GM12891 (cell line): ENCODE measurements at regions not wholly inside any gene's neighbourhood (a gene's known extent, or its start where the extent isn't known, plus 50 kb on each side); places are given as distances from the start of the nearest gene placed in this dataset.
"Not testable (repeated sequence)": the region's sequence is repeated elsewhere in the genome, so short reads cannot be mapped to it uniquely, and the experiment has no call there.

Source experiments
- DNase-seq: peaks from one replicate; pipeline ENCODE4 v3.0.0; 2011; ENCODE audit warnings: low spot score; ENCODE audit not compliant: insufficient read length
- FAIRE-seq: peaks from 2 replicates; lab custom pipeline; 2011; peaks lifted over from hg19 to GRCh38; lab: Jason Lieb, UNC
- PAX5 ChIP-seq: IDR thresholded peaks from 2 replicates; pipeline ENCODE4 v1.6.1; 2011; ENCODE audit warnings: low read length, moderate library complexity, mild to moderate bottlenecking; ENCODE audit not compliant: insufficient read depth, severe bottlenecking
- POLR2A ChIP-seq: IDR thresholded peaks from 2 replicates; pipeline ENCODE4 v1.6.1; 2011; ENCODE audit warnings: low read depth, low read length, control low read depth
- POLR2AphosphoS5 ChIP-seq: IDR thresholded peaks from 2 replicates; pipeline ENCODE4 v1.6.1; 2011; ENCODE audit warnings: low read depth, low read length, control low read depth
- POU2F2 ChIP-seq: IDR thresholded peaks from 2 replicates; pipeline ENCODE4 v1.6.1; 2011; ENCODE audit warnings: low read depth, mild to moderate bottlenecking, control low read depth, low read length, moderate library complexity
- SPI1 ChIP-seq: IDR thresholded peaks from 2 replicates; pipeline ENCODE4 v1.6.1; 2011; ENCODE audit warnings: low read depth, low read length, control low read depth
- TAF1 ChIP-seq: IDR thresholded peaks from 2 replicates; pipeline ENCODE4 v1.6.1; 2011; ENCODE audit warnings: low read depth, low read length, control low read depth

- no peak for DNase-seq
- FAIRE-seq = no peak
- no peak for TF ChIP-seq PAX5
- TF ChIP-seq TAF1 = no peak
- no peak for TF ChIP-seq POLR2A
- TF ChIP-seq POU2F2 = no peak
- no peak for TF ChIP-seq POLR2AphosphoS5
- no peak for TF ChIP-seq SPI1
These were observed 331.0 kb upstream of the CCL2 start for GRCh38 chr17:33924104-33924503.

GRCh38 chr17:33925649-33926048 lies 329.4 kb upstream of the CCL2 start:
- TF ChIP-seq POLR2A = no peak
- no peak for TF ChIP-seq PAX5
- no peak for TF ChIP-seq POU2F2
- FAIRE-seq = no peak
- no peak for DNase-seq

- peak; percentile 10 for DNase-seq
These were observed 327.4 kb upstream of the CCL2 start for GRCh38 chr17:33927732-33928133.

GRCh38 chr17:33929181-33929724 lies 325.8 kb upstream of the CCL2 start:
- DNase-seq = no peak
- no peak for TF ChIP-seq TAF1
- TF ChIP-seq POLR2A = no peak
- no peak for TF ChIP-seq SPI1
- no peak for TF ChIP-seq PAX5
- no peak for TF ChIP-seq POLR2AphosphoS5
- no peak for TF ChIP-seq POU2F2
- FAIRE-seq = no peak

More at GRCh38 chr17:33927732-33928133, 327.4 kb upstream of the CCL2 start:
- TF ChIP-seq PAX5 (no peak), POLR2AphosphoS5 (no peak), TAF1 (no peak), SPI1 (no peak), POLR2A (no peak), POU2F2 (no peak)
- FAIRE-seq = peak; percentile 47

- not testable (repeated sequence) for DNase-seq, FAIRE-seq
These were observed 323.8 kb upstream of the CCL2 start for GRCh38 chr17:33931148-33931814.

GRCh38 chr17:33932996-33933395 lies 322.1 kb upstream of the CCL2 start:
- TF ChIP-seq POU2F2 = no peak
- TF ChIP-seq SPI1 = 0 out of 2 replicates have a peak, but pooled peaks have one; percentile 2
- no peak for FAIRE-seq
- no peak for DNase-seq

GRCh38 chr17:33933576-33933975 lies 321.5 kb upstream of the CCL2 start:
- TF ChIP-seq SPI1 = no peak
- no peak for TF ChIP-seq PAX5
- TF ChIP-seq TAF1 = no peak
- no peak for TF ChIP-seq POU2F2
- no peak for TF ChIP-seq POLR2A
- TF ChIP-seq POLR2AphosphoS5 = no peak
- DNase-seq (no peak), FAIRE-seq (no peak)

GRCh38 chr17:33934696-33935095 lies 320.4 kb upstream of the CCL2 start:
- no peak for FAIRE-seq
- no peak for DNase-seq
- TF ChIP-seq SPI1 = no peak

GRCh38 chr17:33935822-33936221 lies 319.3 kb upstream of the CCL2 start:
- DNase-seq = no peak
- TF ChIP-seq SPI1 (no peak), POLR2A (no peak), POLR2AphosphoS5 (no peak), POU2F2 (no peak), TAF1 (no peak), PAX5 (no peak)
- no peak for FAIRE-seq

- TF ChIP-seq POU2F2 (no peak), TAF1 (no peak), POLR2A (no peak), PAX5 (no peak), SPI1 (no peak), POLR2AphosphoS5 (no peak)
- FAIRE-seq = no peak
- no peak for DNase-seq
These were observed 318.3 kb upstream of the CCL2 start for GRCh38 chr17:33936764-33937163.

- DNase-seq (no peak), FAIRE-seq (no peak)
- TF ChIP-seq TAF1 (no peak), PAX5 (no peak), POLR2A (no peak), POU2F2 (no peak), POLR2AphosphoS5 (no peak), SPI1 (no peak)
These were observed 315.1 kb upstream of the CCL2 start for GRCh38 chr17:33939959-33940358.
